HCT116 (cell line): ENCODE measurements at regions not wholly inside any gene's neighbourhood (a gene's known extent, or its start where the extent isn't known, plus 50 kb on each side); places are given as distances from the start of the nearest gene placed in this dataset.

Experiments used
- ATAC-seq: fragments of 200-7000 bp; cut with Tn5 transposase; 2 replicates; pipeline ENCODE4 v1.9.1; 2020; ENCODE audit warnings: mild to moderate bottlenecking, moderate library complexity
- BruUV-seq: library from RNA; stranded (reverse); fragments of 400-500 nt; replicated peaks from 2 replicates; lab custom pipeline; 2021; lab: Mats Ljungman, UMichigan
- CTCF ChIA-PET: fragments of 300-600 bp; sonication (Branson Sonifier 250); formaldehyde crosslinking; loops from one replicate; lab custom pipeline; 2021; ENCODE audit warnings: antibody characterized with exemption; lab: Charles Lee
- POLR2A ChIA-PET: fragments of 300-600, 350-600 bp; sonication (Branson Sonifier 250); formaldehyde crosslinking; loops from one replicate; lab custom pipeline; 2021; ENCODE audit warnings: antibody characterized with exemption; lab: Charles Lee
- RAD21 ChIA-PET, 2 experiments: fragments of 300-600 bp; sonication (Branson Sonifier 250); formaldehyde crosslinking; loops; one replicate each; lab custom pipeline; 2023; ENCODE audit warnings: low total read pairs in 2 of 2; ENCODE audit not compliant: uncharacterized antibody in 2 of 2, unreplicated experiment in 2 of 2, low non-redundant PET in 1 of 2; lab: Charles Lee
- DNase-seq: peaks from one replicate; pipeline ENCODE4 v3.0.0-alpha.2; 2010; ENCODE audit warnings: low read depth, low spot score
- H2AFZ ChIP-seq: fragments of 200-600 bp; shearing (Covaris generic), sonication (generic); 2 replicates; pipeline ENCODE4 v1.6.1; 2017; ENCODE audit warnings: low read depth, mixed run types, mixed read lengths, antibody characterized with exemption, low read length; ENCODE audit not compliant: poor library complexity, severe bottlenecking
- H3K27ac ChIP-seq: 2 replicates; pipeline ENCODE4 v1.5.1; 2012; ENCODE audit warnings: low read depth, low read length
- H3K27me3 ChIP-seq: fragments of 200-600 bp; sonication (generic); 2 replicates; pipeline ENCODE4 v1.6.1; 2016; ENCODE audit warnings: mixed run types, low read length, mixed read lengths; ENCODE audit not compliant: insufficient read depth
- H3K36me3 ChIP-seq, 2 experiments: fragments of 200-500 bp in 1 of 2; fragments of 200-600 bp in 1 of 2; sonication (Bioruptor generic) in 1 of 2; sonication (generic) in 1 of 2; 2 replicates each; pipeline versions ENCODE4 v1.5.1 to v1.6.1; 2014 to 2016; ENCODE audit warnings: low read length in 2 of 2, inconsistent platforms in 1 of 2, mixed read lengths in 1 of 2, mixed run types in 1 of 2; ENCODE audit not compliant: insufficient read depth in 2 of 2, control insufficient read depth in 1 of 2
- H3K4me1 ChIP-seq, 2 experiments: fragments of 200-600 bp in 1 of 2; sonication (generic) in 1 of 2; 2 replicates each; pipeline versions ENCODE4 v1.5.1 to v1.6.1; 2012 to 2017; ENCODE audit warnings: low read length in 2 of 2, inconsistent platforms in 1 of 2, mild to moderate bottlenecking in 1 of 2, mixed read lengths in 1 of 2, mixed run types in 1 of 2, moderate library complexity in 1 of 2; ENCODE audit not compliant: insufficient read depth in 2 of 2, control insufficient read depth in 1 of 2
- H3K4me2 ChIP-seq: fragments of 200-600 bp; sonication (generic); 2 replicates; pipeline ENCODE4 v1.6.1; 2017; ENCODE audit warnings: mixed run types, low read length, mixed read lengths
- H3K4me3 ChIP-seq, 2 experiments: fragments of 200-600 bp in 1 of 2; sonication (generic) in 1 of 2; replicated peaks in 1 of 2; 2 replicates each; pipeline ENCODE4 v1.5.1; 2011 to 2016; ENCODE audit warnings: low read length in 2 of 2, control low read depth in 1 of 2, low read depth in 1 of 2, mild to moderate bottlenecking in 1 of 2, mixed read lengths in 1 of 2, mixed run types in 1 of 2
- H3K79me2 ChIP-seq: fragments of 200-600 bp; sonication (generic); 2 replicates; pipeline ENCODE4 v1.6.1; 2017; ENCODE audit warnings: mild to moderate bottlenecking, mixed run types, low read length, moderate library complexity, mixed read lengths; ENCODE audit not compliant: insufficient read depth
- H3K9ac ChIP-seq: fragments of 200-600 bp; sonication (generic); 2 replicates; pipeline ENCODE4 v1.6.1; 2016; ENCODE audit warnings: low read length, mixed read lengths
- H3K9me2 ChIP-seq: fragments of 200-600 bp; sonication (generic), shearing (Covaris generic); 2 replicates; pipeline ENCODE4 v1.6.1; 2017; ENCODE audit warnings: mixed run types, mild to moderate bottlenecking, moderate library complexity; ENCODE audit not compliant: insufficient read depth
- H3K9me3 ChIP-seq, 2 experiments: fragments of 200-500 bp in 1 of 2; fragments of 200-600 bp in 1 of 2; sonication (Bioruptor generic) in 1 of 2; sonication (generic) in 1 of 2; 2 replicates each; pipeline ENCODE4 v1.6.1; 2014 to 2017; ENCODE audit warnings: low read length in 2 of 2, mixed read lengths in 2 of 2, inconsistent platforms in 1 of 2, low read depth in 1 of 2, mild to moderate bottlenecking in 1 of 2, mixed run types in 1 of 2, moderate library complexity in 1 of 2; ENCODE audit not compliant: control insufficient read depth in 1 of 2, insufficient read depth in 1 of 2
- H4K20me1 ChIP-seq: fragments of 200-600 bp; sonication (generic), shearing (Covaris generic); 2 replicates; pipeline ENCODE4 v1.6.1; 2017; ENCODE audit warnings: mixed run types, mild to moderate bottlenecking, moderate library complexity; ENCODE audit not compliant: insufficient read depth
- CBX3 ChIP-seq: IDR thresholded peaks from 2 replicates; pipeline ENCODE4 v1.6.1; 2012; ENCODE audit warnings: low read depth
- CEBPB ChIP-seq: IDR thresholded peaks from 2 replicates; pipeline ENCODE4 v1.6.1; 2012; ENCODE audit warnings: low read depth
- ELF1 ChIP-seq: IDR thresholded peaks from 2 replicates; pipeline ENCODE4 v1.6.1; 2012; ENCODE audit warnings: low read depth, borderline replicate concordance
- EZH2 ChIP-seq: fragments of 200-600 bp; sonication (generic); IDR thresholded peaks from 2 replicates; pipeline ENCODE4 v1.6.1; 2017; ENCODE audit warnings: antibody characterized with exemption, mixed run types
- FOSL1 ChIP-seq: IDR thresholded peaks from 2 replicates; pipeline ENCODE4 v1.6.1; 2012; ENCODE audit warnings: low read depth
- JUND ChIP-seq: IDR thresholded peaks from 2 replicates; pipeline ENCODE4 v1.6.1; 2012
- POLR2A ChIP-seq: IDR thresholded peaks from 2 replicates; pipeline ENCODE4 v1.7.0; 2011; ENCODE audit warnings: borderline replicate concordance; ENCODE audit not compliant: insufficient read depth, insufficient read length; ENCODE audit errors: extremely low read depth
- SP1 ChIP-seq: IDR thresholded peaks from 2 replicates; pipeline ENCODE4 v1.6.1; 2012; ENCODE audit warnings: low read depth
- TCF7L2 ChIP-seq: IDR thresholded peaks from 2 replicates; pipeline ENCODE4 v1.7.0; 2011; ENCODE audit warnings: borderline replicate concordance, inconsistent platforms; ENCODE audit not compliant: insufficient read depth, insufficient read length; ENCODE audit errors: extremely low read depth
- ZFX ChIP-seq: fragments of 450-650 bp; IDR thresholded peaks from 2 replicates; pipeline ENCODE4 v1.6.1; 2017
- ZNF274 ChIP-seq: fragments of 200-500 bp; sonication (Bioruptor generic); IDR thresholded peaks from 2 replicates; pipeline ENCODE4 v1.6.1; 2014; ENCODE audit warnings: mild to moderate bottlenecking, low read depth, low read length, inconsistent platforms
- intact Hi-C: fragments of 100-400 bp; cut with micrococcal nuclease; formaldehyde crosslinking; loops from 2 replicates; pipeline ENCODE4 v1.10.0; 2022
- TF ChIP-seq, protein P1 (sequence below), 3 experiments: fragments of 200-600 bp in 1 of 3; sonication (generic) in 1 of 3; IDR thresholded peaks in 2 of 3; conservative IDR thresholded peaks in 1 of 3; 2 replicates each; pipeline ENCODE4 v1.5.1; 2012 to 2017; ENCODE audit warnings: low read depth in 2 of 3, low read length in 2 of 3, antibody characterized with exemption in 1 of 3, borderline replicate concordance in 1 of 3, control low read depth in 1 of 3, mild to moderate bottlenecking in 1 of 3, mixed read lengths in 1 of 3, mixed run types in 1 of 3, moderate library complexity in 1 of 3; ENCODE audit not compliant: insufficient read depth in 1 of 3

DNA sequence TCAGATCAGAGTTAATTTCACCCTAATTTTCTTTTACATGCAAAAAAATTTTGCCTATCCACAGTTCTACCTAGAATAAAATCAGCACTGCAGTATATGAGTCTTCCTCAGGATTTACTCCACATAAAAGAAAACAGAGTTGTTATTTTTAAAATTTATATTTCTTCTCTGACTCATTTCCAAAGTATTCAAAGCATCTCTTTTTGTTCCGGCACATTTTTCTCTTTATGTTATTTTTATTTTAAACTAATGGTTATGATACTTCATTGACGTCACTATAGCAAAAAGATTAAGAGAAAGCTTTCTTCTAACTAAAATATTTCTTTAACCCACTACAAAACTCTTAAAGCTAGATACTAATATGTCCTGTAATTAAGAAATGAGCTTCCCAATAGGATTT, 590.4 kb downstream of the PRELID2 start:
- H3K27me3 ChIP-seq: no peaks in the 10 kb centered on the region
- ATAC-seq: no peak
- H3K9me2 ChIP-seq: no peaks in the 10 kb centered on the region
- DNase-seq: no peak
- no peak overlapping the region for H3K27ac ChIP-seq
- H3K4me1 ChIP-seq: peaks cover 0 to 9% of the 10 kb centered on the region in 2 experiments; a peak in 1 of 4 replicates
- H3K4me3 ChIP-seq: no peak overlapping the region
- H3K9ac ChIP-seq: no peak overlapping the region
- no peaks in the 10 kb centered on the region for H3K79me2 ChIP-seq
- ChIA-PET CTCF (no interaction called here), POLR2A (no interaction called here), RAD21 (no interaction called here)
- intact Hi-C loops: no loop called here
- TF ChIP-seq FOSL1: no peak
- TF ChIP-seq ZFX: no peak
- TF ChIP-seq POLR2A: no peak
- no peak for TF ChIP-seq CBX3
- TF ChIP-seq, protein P1, sequence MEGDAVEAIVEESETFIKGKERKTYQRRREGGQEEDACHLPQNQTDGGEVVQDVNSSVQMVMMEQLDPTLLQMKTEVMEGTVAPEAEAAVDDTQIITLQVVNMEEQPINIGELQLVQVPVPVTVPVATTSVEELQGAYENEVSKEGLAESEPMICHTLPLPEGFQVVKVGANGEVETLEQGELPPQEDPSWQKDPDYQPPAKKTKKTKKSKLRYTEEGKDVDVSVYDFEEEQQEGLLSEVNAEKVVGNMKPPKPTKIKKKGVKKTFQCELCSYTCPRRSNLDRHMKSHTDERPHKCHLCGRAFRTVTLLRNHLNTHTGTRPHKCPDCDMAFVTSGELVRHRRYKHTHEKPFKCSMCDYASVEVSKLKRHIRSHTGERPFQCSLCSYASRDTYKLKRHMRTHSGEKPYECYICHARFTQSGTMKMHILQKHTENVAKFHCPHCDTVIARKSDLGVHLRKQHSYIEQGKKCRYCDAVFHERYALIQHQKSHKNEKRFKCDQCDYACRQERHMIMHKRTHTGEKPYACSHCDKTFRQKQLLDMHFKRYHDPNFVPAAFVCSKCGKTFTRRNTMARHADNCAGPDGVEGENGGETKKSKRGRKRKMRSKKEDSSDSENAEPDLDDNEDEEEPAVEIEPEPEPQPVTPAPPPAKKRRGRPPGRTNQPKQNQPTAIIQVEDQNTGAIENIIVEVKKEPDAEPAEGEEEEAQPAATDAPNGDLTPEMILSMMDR (IDR thresholded peaks at IDR 0.05 in 2 of 3, conservative IDR thresholded peaks at IDR 0.05 in 1 of 3; ENCODE audit: borderline replicate concordance in 1 of 3, insufficient read depth in 1 of 3, low read depth in 2 of 3, low read length in 2 of 3): no peak
- TF ChIP-seq TCF7L2: no peak
- TF ChIP-seq ZNF274: no peak
- no peak overlapping the region for H3K4me2 ChIP-seq
- no peaks in the 10 kb centered on the region for H3K36me3 ChIP-seq
- no TSS peak for BruUV-seq
- no peak overlapping the region for H2AFZ ChIP-seq
- H3K9me3 ChIP-seq: no peaks in the 10 kb centered on the region
- no peaks in the 10 kb centered on the region for H4K20me1 ChIP-seq

DNA sequence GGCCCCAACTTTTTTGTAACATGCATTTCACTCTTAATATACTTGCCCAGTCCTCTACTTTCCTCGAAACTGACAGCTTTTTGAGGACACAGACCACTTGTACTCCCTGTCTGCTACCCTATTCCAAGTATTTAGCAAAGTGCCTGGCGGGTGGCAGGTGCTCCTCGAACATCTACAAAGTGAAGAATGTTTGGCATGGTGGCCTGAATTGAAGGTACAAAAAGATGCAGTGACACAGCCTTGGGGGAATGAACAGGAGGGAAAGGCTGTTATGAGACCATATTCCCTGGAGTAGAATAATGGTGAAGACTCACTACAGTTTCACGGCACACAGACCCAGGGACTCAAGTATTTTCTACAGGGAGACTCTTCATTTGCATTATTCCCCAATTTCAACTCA, 590.9 kb downstream of the PRELID2 start:
- Histone ChIP-seq H4K20me1 (no peaks in the 10 kb centered on the region), H3K27me3 (no peaks in the 10 kb centered on the region), H3K27ac (no peak overlapping the region), H3K9ac (no peak overlapping the region), H3K9me2 (no peaks in the 10 kb centered on the region), H3K4me2 (no peak overlapping the region), H3K9me3 (no peaks in the 10 kb centered on the region), H3K4me3 (no peak overlapping the region), H3K79me2 (no peaks in the 10 kb centered on the region), H3K36me3 (no peaks in the 10 kb centered on the region), H3K4me1 (peaks cover 0 to 9% of the 10 kb centered on the region in 2 experiments; a peak in 1 of 4 replicates), H2AFZ (no peak overlapping the region)
- ATAC-seq (no peak), DNase-seq (no peak)
- BruUV-seq: no TSS peak
- CTCF ChIA-PET: no interaction called here
- intact Hi-C loops: no loop called here
- TF ChIP-seq EZH2 (no peak), JUND (no peak), ZNF274 (no peak), CBX3 (no peak), ELF1 (no peak), CEBPB (no peak), SP1 (no peak)
- POLR2A ChIA-PET: no interaction called here
- RAD21 ChIA-PET: no interaction called here
